Upper lobe of left lung (tissue), 4 donors: ENCODE measurements at regions not wholly inside any gene's neighbourhood (a gene's known extent, or its start where the extent isn't known, plus 50 kb on each side); places are given as distances from the start of the nearest gene placed in this dataset.

Experiments
- CTCF ChIP-seq, 6 experiments: fragments of 450-650 bp in 4 of 6; fragments of 200-600 bp in 2 of 6; sonication (generic) in 2 of 6; IDR thresholded peaks; one replicate each; pipeline ENCODE4 v1.5.1; 2016 to 2019; ENCODE audit warnings: antibody characterized with exemption in 6 of 6
- POLR2AphosphoS5 ChIP-seq, 2 donors: sonication (generic); formaldehyde crosslinking; IDR thresholded peaks; one replicate each; pipeline ENCODE4 v1.5.1; 2017; ENCODE audit warnings: antibody characterized with exemption in 2 of 2

DNA sequence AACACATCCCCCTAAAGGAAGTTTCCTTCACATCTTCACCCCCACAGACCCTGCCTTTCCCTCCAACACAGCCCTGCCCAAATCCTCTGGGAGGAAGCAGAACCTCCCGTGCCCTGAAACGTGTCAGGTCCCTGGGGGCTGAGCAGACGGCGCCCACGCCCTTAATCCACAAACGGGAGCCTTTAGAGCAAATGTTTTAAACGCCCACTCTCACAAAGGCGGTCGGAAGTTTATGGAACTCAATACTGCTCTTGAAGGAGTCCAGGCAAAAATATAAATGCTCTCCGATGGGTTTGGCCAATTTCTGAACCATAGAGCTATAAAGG lies 237.1 kb upstream of the AFDN start:
- TF ChIP-seq CTCF (IDR thresholded peaks at IDR 0.05): no peak
- no peak for TF ChIP-seq POLR2AphosphoS5 (IDR thresholded peaks at IDR 0.05)
